H1 (cell line): ENCODE measurements at regions not wholly inside any gene's neighbourhood (a gene's known extent, or its start where the extent isn't known, plus 50 kb on each side); places are given as distances from the start of the nearest gene placed in this dataset.

Experiments
- CTCF ChIA-PET: fragments of 300-600 bp; sonication (Branson Sonifier 250); formaldehyde crosslinking; loops from one replicate; lab custom pipeline; 2021; ENCODE audit not compliant: partially characterized antibody; lab: Charles Lee
- POLR2A ChIA-PET: fragments of 300-600 bp; sonication (Branson Sonifier 250); formaldehyde crosslinking; loops from one replicate; lab custom pipeline; 2021; ENCODE audit warnings: inconsistent platforms; ENCODE audit not compliant: partially characterized antibody; lab: Charles Lee
- DNase-seq, 2 experiments: peaks; one replicate each; pipeline versions ENCODE4 v3.0.0 to v3.0.0-alpha.2; 2010 to 2022; ENCODE audit warnings: low spot score in 2 of 2, low read depth in 1 of 2, mixed read lengths in 1 of 2
- FAIRE-seq: peaks from 2 replicates; lab custom pipeline; 2011; peaks lifted over from hg19 to GRCh38; lab: Jason Lieb, UNC
- H2AFZ ChIP-seq: 2 replicates; pipeline ENCODE4 v1.8.1; 2012; ENCODE audit warnings: low read length, inconsistent platforms
- H2AK5ac ChIP-seq: 2 replicates; pipeline ENCODE4 v1.6.1; 2013; ENCODE audit warnings: low read depth, low read length
- H2BK120ac ChIP-seq: replicated peaks from 2 replicates; pipeline ENCODE3; 2013; ENCODE audit warnings: low read depth, low read length, inconsistent platforms
- H2BK12ac ChIP-seq: 2 replicates; pipeline ENCODE4 v1.6.1; 2013; ENCODE audit warnings: low read depth, low read length
- H2BK15ac ChIP-seq: 2 replicates; pipeline ENCODE4 v1.6.1; 2013; ENCODE audit warnings: low read length
- H2BK20ac ChIP-seq: 2 replicates; pipeline ENCODE4 v1.6.1; 2013; ENCODE audit warnings: low read length
- H2BK5ac ChIP-seq: 2 replicates; pipeline ENCODE4 v1.6.1; 2013; ENCODE audit warnings: low read depth, low read length
- H3K14ac ChIP-seq: 2 replicates; pipeline ENCODE4 v1.6.1; 2013; ENCODE audit warnings: inconsistent platforms; ENCODE audit not compliant: insufficient read length
- H3K18ac ChIP-seq: 2 replicates; pipeline ENCODE4 v1.6.1; 2013; ENCODE audit warnings: low read length; ENCODE audit errors: extremely low read depth
- H3K23ac ChIP-seq: 2 replicates; pipeline ENCODE4 v1.6.1; 2013; ENCODE audit warnings: inconsistent platforms; ENCODE audit not compliant: insufficient read length
- H3K23me2 ChIP-seq: 2 replicates; pipeline ENCODE4 v1.6.1; 2013; ENCODE audit warnings: low read depth, low read length
- H3K27ac ChIP-seq: 2 replicates; pipeline ENCODE4 v1.6.1; 2011; ENCODE audit warnings: low read depth, low read length, inconsistent platforms
- H3K27me3 ChIP-seq, 4 experiments: replicated peaks in 1 of 4; 1 replicate in 1 of 4; 2 replicates in 3 of 4; pipeline versions ENCODE4 v1.6.1 to v1.8.1; 2011 to 2013; ENCODE audit warnings: low read length in 3 of 4, mild to moderate bottlenecking in 3 of 4, inconsistent platforms in 2 of 4, mixed read lengths in 2 of 4, moderate library complexity in 1 of 4; ENCODE audit not compliant: control insufficient read depth in 3 of 4, insufficient read depth in 3 of 4; ENCODE audit errors: extremely low read depth in 1 of 4
- H3K36me3 ChIP-seq, 4 experiments: 2 replicates each; pipeline versions ENCODE4 v1.6.1 to v1.8.1; 2011 to 2013; ENCODE audit warnings: mild to moderate bottlenecking in 4 of 4, low read length in 3 of 4, moderate library complexity in 2 of 4, control low read depth in 1 of 4, inconsistent platforms in 1 of 4; ENCODE audit not compliant: insufficient read depth in 4 of 4, control insufficient read depth in 2 of 4
- H3K4ac ChIP-seq: replicated peaks from 2 replicates; pipeline ENCODE3; 2013; ENCODE audit warnings: low read length, low read depth, mixed read lengths, inconsistent platforms; ENCODE audit not compliant: insufficient read length
- H3K4me1 ChIP-seq, 4 experiments: replicated peaks in 1 of 4; 1 replicate in 1 of 4; 2 replicates in 3 of 4; pipeline versions ENCODE4 v1.6.1 to v1.8.1; 2011 to 2013; ENCODE audit warnings: low read length in 3 of 4, inconsistent platforms in 2 of 4, mixed read lengths in 1 of 4; ENCODE audit not compliant: insufficient read depth in 4 of 4, control insufficient read depth in 3 of 4
- H3K4me2 ChIP-seq, 2 experiments: 2 replicates each; pipeline versions ENCODE4 v1.6.1 to v1.8.1; 2011 to 2013; ENCODE audit warnings: low read depth in 2 of 2, low read length in 2 of 2, control low read depth in 1 of 2, inconsistent platforms in 1 of 2, mild to moderate bottlenecking in 1 of 2; ENCODE audit not compliant: insufficient read depth in 1 of 2
- H3K4me3 ChIP-seq, 4 experiments: fragments of 200-600, 300-600 bp in 1 of 4; sonication (generic), shearing (Covaris generic), sonication (Bioruptor Twin) in 1 of 4; 2 replicates each; pipeline versions ENCODE4 v1.5.1 to v1.8.1; 2011 to 2016; ENCODE audit warnings: low read length in 4 of 4, low read depth in 3 of 4, control low read depth in 2 of 4, inconsistent platforms in 2 of 4, mild to moderate bottlenecking in 2 of 4, mixed read lengths in 1 of 4, moderate library complexity in 1 of 4; ENCODE audit not compliant: insufficient read depth in 2 of 4; ENCODE audit errors: extremely low read depth in 1 of 4
- H3K56ac ChIP-seq: replicated peaks from 2 replicates; pipeline ENCODE3; 2013; ENCODE audit warnings: low read depth, mild to moderate bottlenecking, mixed read lengths, low read length, inconsistent platforms; ENCODE audit not compliant: insufficient read length
- H3K79me1 ChIP-seq: 2 replicates; pipeline ENCODE4 v1.6.1; 2013; ENCODE audit warnings: low read depth, low read length, control low read depth
- H3K79me2 ChIP-seq, 2 experiments: 2 replicates each; pipeline versions ENCODE4 v1.6.1 to v1.8.1; 2012 to 2013; ENCODE audit warnings: low read length in 2 of 2, mild to moderate bottlenecking in 2 of 2, inconsistent platforms in 1 of 2; ENCODE audit not compliant: insufficient read depth in 2 of 2, control insufficient read depth in 1 of 2
- H3K9ac ChIP-seq, 4 experiments: replicated peaks in 1 of 4; 1 replicate in 1 of 4; 2 replicates in 3 of 4; pipeline versions ENCODE4 v1.6.1 to v1.8.1; 2011 to 2013; ENCODE audit warnings: low read depth in 3 of 4, low read length in 3 of 4, control low read depth in 2 of 4, mild to moderate bottlenecking in 2 of 4, moderate library complexity in 2 of 4, inconsistent platforms in 1 of 4; ENCODE audit errors: extremely low read depth in 1 of 4
- H3K9me3 ChIP-seq, 2 experiments: 2 replicates each; pipeline versions ENCODE4 v1.6.1 to v1.8.1; 2012 to 2013; ENCODE audit warnings: mild to moderate bottlenecking in 2 of 2, moderate library complexity in 2 of 2, control low read depth in 1 of 2, inconsistent platforms in 1 of 2, low read depth in 1 of 2, low read length in 1 of 2, mixed read lengths in 1 of 2; ENCODE audit not compliant: insufficient read depth in 2 of 2
- H4K20me1 ChIP-seq, 2 experiments: replicated peaks in 1 of 2; 2 replicates each; pipeline versions ENCODE3 to v1.8.1; 2011 to 2013; ENCODE audit warnings: inconsistent platforms in 2 of 2, low read length in 2 of 2, mild to moderate bottlenecking in 1 of 2; ENCODE audit not compliant: insufficient read depth in 2 of 2, control insufficient read depth in 1 of 2
- H4K5ac ChIP-seq: 2 replicates; pipeline ENCODE4 v1.6.1; 2013; ENCODE audit warnings: low read length, low read depth, mixed read lengths, inconsistent platforms; ENCODE audit not compliant: insufficient read length
- H4K8ac ChIP-seq: 2 replicates; pipeline ENCODE4 v1.8.0; 2013; ENCODE audit warnings: mild to moderate bottlenecking, moderate library complexity, low read length, inconsistent platforms; ENCODE audit not compliant: insufficient read depth; ENCODE audit errors: extremely low read depth
- H4K91ac ChIP-seq: replicated peaks from 2 replicates; pipeline ENCODE3; 2013; ENCODE audit warnings: low read length, mixed read lengths, inconsistent platforms; ENCODE audit not compliant: insufficient read length
- CBX8 ChIP-seq: fragments of 300-800, 300-1000 bp; sonication (generic); IDR thresholded peaks from 2 replicates; pipeline ENCODE4 v1.7.1; 2016; ENCODE audit warnings: low read depth, low read length, borderline replicate concordance
- CHD1 ChIP-seq: IDR thresholded peaks from 2 replicates; pipeline ENCODE4 v1.6.1; 2012; ENCODE audit warnings: low read depth, low read length, improper control_type of control experiment
- CHD2 ChIP-seq: IDR thresholded peaks from 2 replicates; pipeline ENCODE4 v1.6.1; 2012; ENCODE audit warnings: low read length, improper control_type of control experiment
- CREB1 ChIP-seq: IDR thresholded peaks from 2 replicates; pipeline ENCODE4 v1.6.1; 2012; ENCODE audit warnings: inconsistent platforms
- CTCF ChIP-seq, 3 experiments: IDR thresholded peaks; 1 replicate in 2 of 3; 2 replicates in 1 of 3; pipeline versions ENCODE4 v1.5.1 to v1.6.1; 2011; ENCODE audit warnings: low read length in 3 of 3, mild to moderate bottlenecking in 3 of 3, inconsistent platforms in 2 of 3, low read depth in 1 of 3, moderate library complexity in 1 of 3; ENCODE audit not compliant: insufficient read depth in 1 of 3; ENCODE audit errors: control extremely low read depth in 1 of 3
- EGR1 ChIP-seq: IDR thresholded peaks from 2 replicates; pipeline ENCODE4 v1.6.1; 2011; ENCODE audit warnings: low read depth, low read length, borderline replicate concordance
- JUN ChIP-seq: IDR thresholded peaks from 2 replicates; pipeline ENCODE4 v1.6.1; 2011; ENCODE audit warnings: low read depth, mild to moderate bottlenecking, improper control_type of control experiment, low read length
- NANOG ChIP-seq: IDR thresholded peaks from 2 replicates; pipeline ENCODE4 v1.6.1; 2011; ENCODE audit warnings: low read length, low read depth, mild to moderate bottlenecking, inconsistent platforms; ENCODE audit not compliant: insufficient read depth, poor library complexity, severe bottlenecking
- POLR2AphosphoS5 ChIP-seq: IDR thresholded peaks from 2 replicates; pipeline ENCODE4 v1.6.1; 2011; ENCODE audit warnings: low read depth, low read length
- SAP30 ChIP-seq: fragments of 300-600 bp; sonication (generic); IDR thresholded peaks from 2 replicates; pipeline ENCODE4 v1.7.1; 2012; ENCODE audit warnings: low read length, moderate library complexity, mild to moderate bottlenecking, inconsistent platforms; ENCODE audit not compliant: insufficient read depth, insufficient replicate concordance
- SIX5 ChIP-seq: IDR thresholded peaks from 2 replicates; pipeline ENCODE4 v1.6.1; 2011; ENCODE audit warnings: mild to moderate bottlenecking, low read depth, low read length
- TAF1 ChIP-seq: IDR thresholded peaks from 2 replicates; pipeline ENCODE4 v1.6.1; 2011; ENCODE audit warnings: mild to moderate bottlenecking, low read depth, low read length
- WGBS, 2 experiments: shearing (Covaris generic) in 1 of 2; methylation state at CpG; one replicate each; pipeline versions ENCODE4 v1.1.6 to v1.1.7; 2013 to 2015; ENCODE audit warnings: low lambda C conversion rate in 2 of 2, mixed read lengths in 2 of 2, inconsistent platforms in 1 of 2, low coverage in 1 of 2, missing lambda C conversion rate in 1 of 2; ENCODE audit not compliant: insufficient replicate concordance in 2 of 2, insufficient coverage in 1 of 2, insufficient read length in 1 of 2; ENCODE audit errors: extremely low coverage in 1 of 2, missing lambda C conversion rate in 1 of 2; 5-methylcytosine and 5-hydroxymethylcytosine counted together

GRCh38 chr11:42772886-42773285 is 538.9 kb upstream of the API5 start:
- Histone ChIP-seq H3K27me3 (no peaks in the 10 kb centered on the region; a peak in 1 of 7 replicates), H3K9me3 (no peaks in the 10 kb centered on the region), H3K79me2 (no peaks in the 10 kb centered on the region), H2BK5ac (no peak overlapping the region), H4K91ac (no peak overlapping the region), H3K4me3 (no peak overlapping the region), H2AFZ (peak overlapping the region; percentile 92), H4K5ac (no peak overlapping the region), H3K23ac (no peak overlapping the region), H3K79me1 (no peaks in the 10 kb centered on the region), H4K20me1 (no peaks in the 10 kb centered on the region), H2AK5ac (no peak overlapping the region), H3K9ac (no peak overlapping the region), H3K4me2 (no peak overlapping the region), H3K4ac (no peak overlapping the region), H3K36me3 (no peaks in the 10 kb centered on the region), H3K56ac (no peak overlapping the region), H2BK120ac (no peak overlapping the region), H3K18ac (no peak overlapping the region), H2BK12ac (no peak overlapping the region), H2BK15ac (no peak overlapping the region), H3K27ac (no peak overlapping the region), H4K8ac (no peak overlapping the region), H2BK20ac (no peak overlapping the region), H3K14ac (no peak overlapping the region), H3K4me1 (no peaks in the 10 kb centered on the region), H3K23me2 (no peaks in the 10 kb centered on the region; the same call in 1 of the 2 replicates)
- CTCF ChIA-PET = interaction anchor here (0.7 to 2.7 kb wide), 7 partner anchors 124 to 510 kb away, joined by 3 to 13 read pairs (median 3); no protein-coding TSS in a partner anchor
- POLR2A ChIA-PET = no interaction called here
- 88% methylated on average over 5 of the region's 5 CpGs; no CpG with 5 or more reads in 1 of the 2 experiments for WGBS, 2 experiments
- FAIRE-seq (no peak), DNase-seq (no peak)
- TF ChIP-seq CHD1 (no peak), POLR2AphosphoS5 (no peak), CBX8 (no peak), NANOG (no peak), CTCF (IDR thresholded peaks at IDR 0.05; ENCODE audit: control extremely low read depth in 1 of 3, insufficient read depth in 1 of 3, low read depth in 1 of 3, low read length in 3 of 3) (no peak), CHD2 (no peak), CREB1 (no peak), EGR1 (no peak), JUN (no peak), SIX5 (no peak), SAP30 (no peak), TAF1 (no peak)
